DND-41 (cell line): ENCODE measurements at regions not wholly inside any gene's neighbourhood (a gene's known extent, or its start where the extent isn't known, plus 50 kb on each side); places are given as distances from the start of the nearest gene placed in this dataset.

Experiments used
- ATAC-seq: fragments of 200-7000 bp; cut with Tn5 transposase; 3 replicates; pipeline ENCODE4 v1.9.1; 2021; ENCODE audit warnings: low read depth; ENCODE audit not compliant: insufficient read depth
- DNase-seq: peaks from one replicate; pipeline ENCODE4 v3.0.0-alpha.2; 2020
- H2AFZ ChIP-seq: 2 replicates; pipeline ENCODE4 v1.6.0; 2012; ENCODE audit warnings: low read depth, low read length
- H3K27ac ChIP-seq: 2 replicates; pipeline ENCODE4 v1.5.1; 2012; ENCODE audit warnings: low read length, inconsistent platforms
- H3K27me3 ChIP-seq: fragments of 200-600 bp; sonication (generic); 2 replicates; pipeline ENCODE4 v1.6.0; 2012; ENCODE audit warnings: low read length, mild to moderate bottlenecking, inconsistent platforms; ENCODE audit not compliant: insufficient read depth, poor library complexity
- H3K36me3 ChIP-seq: 2 replicates; pipeline ENCODE4 v1.5.1; 2012; ENCODE audit warnings: low read length, inconsistent platforms; ENCODE audit not compliant: insufficient read depth
- H3K4me1 ChIP-seq: 2 replicates; pipeline ENCODE4 v1.5.1; 2012; ENCODE audit warnings: mild to moderate bottlenecking, low read length; ENCODE audit not compliant: insufficient read depth
- H3K4me2 ChIP-seq: 2 replicates; pipeline ENCODE4 v1.6.0; 2012; ENCODE audit warnings: mild to moderate bottlenecking, moderate library complexity, low read length, inconsistent platforms; ENCODE audit not compliant: insufficient read depth
- H3K4me3 ChIP-seq, 2 experiments: fragments of 200-600 bp in 1 of 2; shearing (Covaris generic) in 1 of 2; 2 replicates each; pipeline ENCODE4 v1.5.1; 2012 to 2016; ENCODE audit warnings: inconsistent platforms in 2 of 2, low read length in 2 of 2, mild to moderate bottlenecking in 2 of 2, low read depth in 1 of 2, moderate library complexity in 1 of 2
- H3K79me2 ChIP-seq: 2 replicates; pipeline ENCODE4 v1.6.0; 2012; ENCODE audit warnings: low read length, inconsistent platforms; ENCODE audit not compliant: insufficient read depth
- H3K9ac ChIP-seq: 2 replicates; pipeline ENCODE4 v1.6.0; 2012; ENCODE audit warnings: low read depth, mild to moderate bottlenecking, inconsistent platforms, low read length, moderate library complexity
- H3K9me3 ChIP-seq: 2 replicates; pipeline ENCODE4 v1.5.1; 2012; ENCODE audit warnings: low read length, moderate library complexity, mild to moderate bottlenecking, inconsistent platforms; ENCODE audit not compliant: insufficient read depth, severe bottlenecking
- H4K20me1 ChIP-seq: 2 replicates; pipeline ENCODE4 v1.6.0; 2012; ENCODE audit warnings: low read length; ENCODE audit not compliant: insufficient read depth
- CTCF ChIP-seq: IDR thresholded peaks from 2 replicates; pipeline ENCODE4 v1.5.1; 2012; ENCODE audit warnings: borderline replicate concordance, low read length, moderate library complexity, mild to moderate bottlenecking; ENCODE audit not compliant: poor library complexity, severe bottlenecking; ENCODE audit errors: extremely low read depth
- EZH2 ChIP-seq: IDR thresholded peaks from 3 replicates; pipeline ENCODE4 v1.6.1; 2012; ENCODE audit warnings: borderline replicate concordance, low read depth, mild to moderate bottlenecking, moderate library complexity, low read length, inconsistent platforms; ENCODE audit not compliant: severe bottlenecking

GRCh38 chr13:83019986-83020385 is 862.3 kb downstream of the SLITRK1 start:
- H4K20me1 ChIP-seq: no peaks in the 10 kb centered on the region
- H3K79me2 ChIP-seq: no peaks in the 10 kb centered on the region
- no peak overlapping the region for H3K9ac ChIP-seq
- H3K36me3 ChIP-seq: no peaks in the 10 kb centered on the region
- no peak overlapping the region for H3K27ac ChIP-seq
- H3K4me2 ChIP-seq: no peak overlapping the region
- no peaks in the 10 kb centered on the region for H3K27me3 ChIP-seq
- no peak for TF ChIP-seq EZH2
- no peak for TF ChIP-seq CTCF
- H3K9me3 ChIP-seq: no peaks in the 10 kb centered on the region
- H3K4me1 ChIP-seq: no peaks in the 10 kb centered on the region
- DNase-seq (no peak), ATAC-seq (no peak)
- no peak overlapping the region for H3K4me3 ChIP-seq
- no peak overlapping the region for H2AFZ ChIP-seq

- no peaks in the 10 kb centered on the region for H3K4me1 ChIP-seq
- H2AFZ ChIP-seq: no peak overlapping the region
- TF ChIP-seq CTCF (no peak), EZH2 (no peak)
- no peaks in the 10 kb centered on the region for H3K36me3 ChIP-seq
- no peak overlapping the region for H3K4me2 ChIP-seq
- H3K9me3 ChIP-seq: no peaks in the 10 kb centered on the region
- H3K4me3 ChIP-seq: no peak overlapping the region
- DNase-seq (no peak), ATAC-seq (no peak)
- H4K20me1 ChIP-seq: no peaks in the 10 kb centered on the region
- no peaks in the 10 kb centered on the region for H3K27me3 ChIP-seq
- no peak overlapping the region for H3K27ac ChIP-seq
- no peaks in the 10 kb centered on the region for H3K79me2 ChIP-seq
- no peak overlapping the region for H3K9ac ChIP-seq
These were observed 872.3 kb downstream of the SLITRK1 start for GRCh38 chr13:83009987-83010386.

- Histone ChIP-seq H3K27me3 (no peaks in the 10 kb centered on the region), H3K27ac (no peak overlapping the region), H3K4me1 (no peaks in the 10 kb centered on the region), H3K9me3 (no peaks in the 10 kb centered on the region), H3K4me3 (no peak overlapping the region), H3K79me2 (no peaks in the 10 kb centered on the region), H4K20me1 (no peaks in the 10 kb centered on the region), H3K36me3 (no peaks in the 10 kb centered on the region), H2AFZ (no peak overlapping the region), H3K9ac (no peak overlapping the region), H3K4me2 (no peak overlapping the region)
- no peak for TF ChIP-seq CTCF
- TF ChIP-seq EZH2: no peak
- DNase-seq (no peak), ATAC-seq (no peak)
These were observed 873.9 kb downstream of the SLITRK1 start for GRCh38 chr13:83008212-83008929.
